ENCODE measurements at regions not wholly inside any gene's neighbourhood (a gene's known extent, or its start where the extent isn't known, plus 50 kb on each side); places are given as distances from the start of the nearest gene placed in this dataset.

- H3K9ac ChIP-seq (ENCODE audit: insufficient read depth, low read length), result no peak overlapping the region
- no peak for TF ChIP-seq CTCF (conservative IDR thresholded peaks at IDR 0.05 in 1 of 2, IDR thresholded peaks at IDR 0.05 in 1 of 2; ENCODE audit: low read depth in 1 of 2, low read length in 2 of 2)
- TF ChIP-seq EZH2 (IDR thresholded peaks at IDR 0.05; ENCODE audit: low read length, missing control alignments), result no peak
- H3K4me1 ChIP-seq (ENCODE audit: control insufficient read depth, extremely low read depth, insufficient read depth, low read length), result no peaks in the 10 kb centered on the region
- H3K27me3 ChIP-seq (ENCODE audit: control insufficient read depth, insufficient read depth, low read length), result no peaks in the 10 kb centered on the region
- no peaks in the 10 kb centered on the region for H3K36me3 ChIP-seq (ENCODE audit: control insufficient read depth, insufficient read depth, low read length)
- H4K20me1 ChIP-seq (ENCODE audit: control insufficient read depth, extremely low read depth, insufficient read depth, low read length), result no peaks in the 10 kb centered on the region
- no peaks in the 10 kb centered on the region for H3K9me3 ChIP-seq (ENCODE audit: control insufficient read depth, insufficient read depth, low read depth, low read length)
- H2AFZ ChIP-seq (ENCODE audit: low read length), result no peak overlapping the region
- H3K4me3 ChIP-seq (replicated peaks in 1 of 4; ENCODE audit: control extremely low read depth in 1 of 4, insufficient read depth in 1 of 4, low read depth in 3 of 4, low read length in 4 of 4), result no peak overlapping the region
- H3K4me2 ChIP-seq (ENCODE audit: extremely low read depth, insufficient read depth, low read length), result no peak overlapping the region
- H3K79me2 ChIP-seq (ENCODE audit: control insufficient read depth, insufficient read depth, low read length), result no peaks in the 10 kb centered on the region
- H3K27ac ChIP-seq (ENCODE audit: insufficient read depth, low read length), result no peak overlapping the region
- no peak for DNase-seq (ENCODE audit: low read depth in 2 of 2)
Observed at GRCh38 chr9:84493284-84493947, 152.9 kb upstream of the SLC28A3 start.

GRCh38 chr9:84499969-84500582 is 159.5 kb upstream of the SLC28A3 start:
- no peak overlapping the region for H3K27ac ChIP-seq (ENCODE audit: insufficient read depth, low read length)
- no peak for DNase-seq (ENCODE audit: low read depth in 2 of 2)
- H3K4me2 ChIP-seq (ENCODE audit: extremely low read depth, insufficient read depth, low read length), result no peak overlapping the region
- H3K9me3 ChIP-seq (ENCODE audit: control insufficient read depth, insufficient read depth, low read depth, low read length), result no peaks in the 10 kb centered on the region
- no peak overlapping the region for H3K9ac ChIP-seq (ENCODE audit: insufficient read depth, low read length)
- no peaks in the 10 kb centered on the region for H3K27me3 ChIP-seq (ENCODE audit: control insufficient read depth, insufficient read depth, low read length)
- no peak overlapping the region for H2AFZ ChIP-seq (ENCODE audit: low read length)
- TF ChIP-seq CTCF (conservative IDR thresholded peaks at IDR 0.05 in 1 of 2, IDR thresholded peaks at IDR 0.05 in 1 of 2; ENCODE audit: low read depth in 1 of 2, low read length in 2 of 2), result no peak
- H3K79me2 ChIP-seq (ENCODE audit: control insufficient read depth, insufficient read depth, low read length), result no peaks in the 10 kb centered on the region
- no peaks in the 10 kb centered on the region for H3K36me3 ChIP-seq (ENCODE audit: control insufficient read depth, insufficient read depth, low read length)
- no peaks in the 10 kb centered on the region for H4K20me1 ChIP-seq (ENCODE audit: control insufficient read depth, extremely low read depth, insufficient read depth, low read length)
- H3K4me3 ChIP-seq (replicated peaks in 1 of 4; ENCODE audit: control extremely low read depth in 1 of 4, insufficient read depth in 1 of 4, low read depth in 3 of 4, low read length in 4 of 4), result no peak overlapping the region
- no peaks in the 10 kb centered on the region for H3K4me1 ChIP-seq (ENCODE audit: control insufficient read depth, extremely low read depth, insufficient read depth, low read length)

- Histone ChIP-seq H3K36me3 (ENCODE audit: control insufficient read depth, insufficient read depth, low read length) (no peaks in the 10 kb centered on the region), H2AFZ (ENCODE audit: low read length) (no peak overlapping the region)
- TF ChIP-seq CTCF (conservative IDR thresholded peaks at IDR 0.05 in 1 of 2, IDR thresholded peaks at IDR 0.05 in 1 of 2; ENCODE audit: low read depth in 1 of 2, low read length in 2 of 2), result no peak
- no peak for TF ChIP-seq EZH2 (IDR thresholded peaks at IDR 0.05; ENCODE audit: low read length, missing control alignments)
Observed at GRCh38 chr9:84500826-84501225, 160.3 kb upstream of the SLC28A3 start.

More at GRCh38 chr9:84500826-84501225, 160.3 kb upstream of the SLC28A3 start:
- Histone ChIP-seq H3K4me1 (ENCODE audit: control insufficient read depth, extremely low read depth, insufficient read depth, low read length) (no peaks in the 10 kb centered on the region), H3K79me2 (ENCODE audit: control insufficient read depth, insufficient read depth, low read length) (no peaks in the 10 kb centered on the region), H3K27ac (ENCODE audit: insufficient read depth, low read length) (no peak overlapping the region), H3K9ac (ENCODE audit: insufficient read depth, low read length) (no peak overlapping the region), H3K4me2 (ENCODE audit: extremely low read depth, insufficient read depth, low read length) (no peak overlapping the region), H3K27me3 (ENCODE audit: control insufficient read depth, insufficient read depth, low read length) (no peaks in the 10 kb centered on the region), H3K9me3 (ENCODE audit: control insufficient read depth, insufficient read depth, low read depth, low read length) (no peaks in the 10 kb centered on the region), H3K4me3 (replicated peaks in 1 of 4; ENCODE audit: control extremely low read depth in 1 of 4, insufficient read depth in 1 of 4, low read depth in 3 of 4, low read length in 4 of 4) (no peak overlapping the region), H4K20me1 (ENCODE audit: control insufficient read depth, extremely low read depth, insufficient read depth, low read length) (no peaks in the 10 kb centered on the region)
- no peak for DNase-seq (ENCODE audit: low read depth in 2 of 2)

All from fibroblast of lung (primary cell).